ENCODE measurements at regions not wholly inside any gene's neighbourhood (a gene's known extent, or its start where the extent isn't known, plus 50 kb on each side); places are given as distances from the start of the nearest gene placed in this dataset.

DNA sequence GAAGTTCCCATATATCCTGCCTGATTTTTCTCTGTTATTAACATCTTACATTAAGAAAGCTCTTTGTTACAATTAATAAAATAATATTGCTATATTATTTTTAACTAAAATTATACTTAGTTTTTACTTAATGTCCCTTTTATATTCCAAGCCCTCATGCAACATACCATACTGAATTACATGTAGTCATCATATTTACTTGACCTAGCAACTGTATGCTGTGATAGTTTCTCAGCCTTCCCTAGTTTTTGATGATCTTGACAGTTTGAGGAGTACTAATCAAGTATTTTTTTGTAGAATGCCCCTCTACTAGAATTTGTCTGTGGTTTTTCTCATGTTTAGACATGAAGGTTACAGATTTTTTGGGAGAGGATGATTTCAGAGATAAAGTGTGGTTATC lies 1503.8 kb upstream of the PABPC4L start:
- DNase-seq (ENCODE audit: low read depth): no peak

DNA sequence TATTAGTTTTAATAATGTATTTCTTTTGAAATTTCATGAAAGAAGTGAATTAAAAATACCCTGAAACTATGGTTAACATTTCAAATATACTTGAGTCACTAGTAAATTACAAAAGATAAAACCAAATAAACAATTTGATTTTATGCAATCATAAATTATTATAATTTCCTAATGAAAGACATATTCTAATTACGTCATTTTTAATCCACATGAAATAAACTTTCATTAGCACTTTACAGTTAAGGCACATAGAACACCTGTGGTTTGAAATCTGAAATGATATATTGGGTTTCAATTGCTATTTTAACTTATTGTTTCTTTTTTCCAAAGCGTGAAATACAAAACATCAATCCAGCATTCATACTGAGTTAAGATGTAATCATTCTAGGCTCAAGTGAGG lies 1492.5 kb upstream of the PABPC4L start:
- no peak for DNase-seq (ENCODE audit: low read depth)

DNA sequence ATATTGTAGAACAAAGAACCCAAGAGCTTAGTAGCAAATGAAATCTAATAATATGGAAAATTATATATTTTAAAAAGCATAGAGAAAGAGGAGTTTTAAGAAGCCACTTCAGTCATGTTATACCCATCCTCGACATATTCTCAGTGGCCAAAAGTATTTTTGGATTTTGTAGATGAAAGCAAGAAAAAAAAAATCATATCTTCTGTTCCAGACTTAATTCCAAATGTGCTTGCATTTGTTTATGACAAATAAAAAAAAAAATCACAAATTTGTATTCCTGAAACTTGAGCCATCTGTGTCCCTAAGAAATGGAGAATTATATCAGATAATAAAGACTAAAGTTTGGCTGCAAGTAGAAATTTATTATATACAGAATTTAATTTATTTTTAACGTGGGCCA lies 1482.4 kb upstream of the PABPC4L start:
- DNase-seq (ENCODE audit: low read depth): no peak

DNA sequence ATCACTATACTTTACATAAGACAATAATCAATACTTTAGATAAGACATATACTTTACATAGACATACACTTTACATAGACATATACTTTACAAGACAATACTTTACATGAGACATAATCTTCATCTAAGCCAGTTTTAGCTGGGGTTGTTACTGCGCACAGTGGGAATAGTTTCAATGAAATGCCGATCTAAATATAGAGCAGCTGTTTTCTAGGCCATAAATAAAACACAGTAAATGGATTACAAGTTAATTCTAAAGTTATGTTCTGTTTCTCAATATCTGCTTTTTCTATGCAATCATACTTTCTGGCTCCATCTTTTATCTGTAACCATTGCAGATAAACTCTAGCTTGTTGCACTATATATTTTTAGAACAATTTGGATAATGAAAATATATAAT lies 1470.6 kb upstream of the PABPC4L start:
- DNase-seq (ENCODE audit: low read depth): no peak

DNA sequence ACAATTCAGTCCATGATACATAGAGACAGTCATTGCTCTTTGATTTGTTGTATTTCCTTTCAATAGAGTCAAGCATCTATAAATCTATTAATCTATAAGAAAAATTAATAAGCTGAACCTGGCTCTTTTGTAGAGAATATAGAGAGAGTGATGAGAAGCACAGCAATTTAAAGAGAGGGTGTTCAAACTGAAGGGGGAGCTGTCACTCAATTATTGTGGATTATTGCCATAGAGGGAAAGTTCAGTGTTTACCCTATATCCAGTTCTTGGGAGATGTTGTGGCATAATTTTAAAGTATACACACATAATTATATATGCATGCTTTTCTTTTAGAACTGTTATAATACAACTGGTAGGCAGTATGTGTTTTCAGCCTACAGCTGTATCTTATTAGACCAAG lies 1469.0 kb upstream of the PABPC4L start:
- no peak for DNase-seq (ENCODE audit: low read depth)
